ENCODE measurements at regions not wholly inside any gene's neighbourhood (a gene's known extent, or its start where the extent isn't known, plus 50 kb on each side); places are given as distances from the start of the nearest gene placed in this dataset.

DNA sequence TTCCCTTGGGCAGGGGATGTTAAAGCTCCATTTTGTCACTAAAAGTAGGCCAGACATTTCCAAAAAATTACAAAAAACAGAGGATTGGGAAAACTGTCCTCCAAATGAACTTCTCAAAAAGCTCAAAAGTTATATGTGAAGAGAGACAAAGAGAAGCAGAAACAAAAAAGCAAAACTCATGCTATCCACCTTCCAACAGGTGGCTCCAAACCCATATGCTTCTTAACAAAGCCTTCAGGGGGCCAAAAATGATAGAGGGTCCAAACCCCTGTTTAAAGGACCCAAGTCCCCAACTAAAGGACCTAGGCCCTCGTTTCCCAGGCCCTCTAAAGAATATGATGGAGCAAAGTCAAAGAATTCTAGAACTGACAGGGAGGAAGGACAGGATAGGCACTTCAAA, 146.7 kb downstream of the AASDHPPT start:
- intact Hi-C loops (cut with micrococcal nuclease): no loop called here
- no peaks in the 10 kb centered on the region for H3K27me3 ChIP-seq (ENCODE audit: insufficient read depth, low read length)
- no peaks in the 10 kb centered on the region for H3K9me2 ChIP-seq (ENCODE audit: insufficient read depth)
- H3K4me2 ChIP-seq (ENCODE audit: low read length): no peak overlapping the region
- RAD21 ChIA-PET (ENCODE audit: low non-redundant PET in 1 of 2, low total read pairs in 2 of 2, uncharacterized antibody in 2 of 2, unreplicated experiment in 2 of 2): no interaction called here
- H2AFZ ChIP-seq (ENCODE audit: low read depth, low read length, poor library complexity, severe bottlenecking): no peak overlapping the region
- no TSS peak for BruUV-seq (replicated peaks)
- no peak overlapping the region for H3K4me3 ChIP-seq (replicated peaks in 1 of 2; ENCODE audit: low read depth in 1 of 2, low read length in 2 of 2)
- no peak for TF ChIP-seq FOSL1 (IDR thresholded peaks at IDR 0.05; ENCODE audit: low read depth)
- TF ChIP-seq, protein P1, sequence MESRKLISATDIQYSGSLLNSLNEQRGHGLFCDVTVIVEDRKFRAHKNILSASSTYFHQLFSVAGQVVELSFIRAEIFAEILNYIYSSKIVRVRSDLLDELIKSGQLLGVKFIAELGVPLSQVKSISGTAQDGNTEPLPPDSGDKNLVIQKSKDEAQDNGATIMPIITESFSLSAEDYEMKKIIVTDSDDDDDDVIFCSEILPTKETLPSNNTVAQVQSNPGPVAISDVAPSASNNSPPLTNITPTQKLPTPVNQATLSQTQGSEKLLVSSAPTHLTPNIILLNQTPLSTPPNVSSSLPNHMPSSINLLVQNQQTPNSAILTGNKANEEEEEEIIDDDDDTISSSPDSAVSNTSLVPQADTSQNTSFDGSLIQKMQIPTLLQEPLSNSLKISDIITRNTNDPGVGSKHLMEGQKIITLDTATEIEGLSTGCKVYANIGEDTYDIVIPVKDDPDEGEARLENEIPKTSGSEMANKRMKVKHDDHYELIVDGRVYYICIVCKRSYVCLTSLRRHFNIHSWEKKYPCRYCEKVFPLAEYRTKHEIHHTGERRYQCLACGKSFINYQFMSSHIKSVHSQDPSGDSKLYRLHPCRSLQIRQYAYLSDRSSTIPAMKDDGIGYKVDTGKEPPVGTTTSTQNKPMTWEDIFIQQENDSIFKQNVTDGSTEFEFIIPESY (IDR thresholded peaks at IDR 0.05; ENCODE audit: extremely low read depth, insufficient replicate concordance, low read length): no peak
- no peak for TF ChIP-seq CBX3 (IDR thresholded peaks at IDR 0.05; ENCODE audit: low read depth)
- TF ChIP-seq ZNF274 (IDR thresholded peaks at IDR 0.05; ENCODE audit: low read depth, low read length): no peak
- no peak for TF ChIP-seq EGR1 (IDR thresholded peaks at IDR 0.05; ENCODE audit: low read depth)
- TF ChIP-seq SP1 (IDR thresholded peaks at IDR 0.05; ENCODE audit: low read depth): no peak
- no peak for TF ChIP-seq EZH2phosphoT487 (IDR thresholded peaks at IDR 0.05; ENCODE audit: borderline replicate concordance)
- no peak for TF ChIP-seq SRF (IDR thresholded peaks at IDR 0.05; ENCODE audit: low read depth)
- TF ChIP-seq, protein P2, sequence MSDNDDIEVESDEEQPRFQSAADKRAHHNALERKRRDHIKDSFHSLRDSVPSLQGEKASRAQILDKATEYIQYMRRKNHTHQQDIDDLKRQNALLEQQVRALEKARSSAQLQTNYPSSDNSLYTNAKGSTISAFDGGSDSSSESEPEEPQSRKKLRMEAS (IDR thresholded peaks at IDR 0.05): no peak
- TF ChIP-seq SIN3A (IDR thresholded peaks at IDR 0.05; ENCODE audit: low read depth): no peak
- TF ChIP-seq POLR2A (IDR thresholded peaks at IDR 0.05; ENCODE audit: borderline replicate concordance, extremely low read depth, insufficient read depth, insufficient read length): no peak
- TF ChIP-seq, protein P3, sequence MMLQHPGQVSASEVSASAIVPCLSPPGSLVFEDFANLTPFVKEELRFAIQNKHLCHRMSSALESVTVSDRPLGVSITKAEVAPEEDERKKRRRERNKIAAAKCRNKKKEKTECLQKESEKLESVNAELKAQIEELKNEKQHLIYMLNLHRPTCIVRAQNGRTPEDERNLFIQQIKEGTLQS (IDR thresholded peaks at IDR 0.05): no peak
- TF ChIP-seq EZH2 (IDR thresholded peaks at IDR 0.05): no peak
- no peak for TF ChIP-seq ELF1 (IDR thresholded peaks at IDR 0.05; ENCODE audit: borderline replicate concordance, low read depth)
- TF ChIP-seq CEBPB (IDR thresholded peaks at IDR 0.05; ENCODE audit: low read depth): no peak
- no peak for TF ChIP-seq YY1 (IDR thresholded peaks at IDR 0.05; ENCODE audit: extremely low read depth, insufficient replicate concordance, low read depth, low read length)
- TF ChIP-seq, protein P4, sequence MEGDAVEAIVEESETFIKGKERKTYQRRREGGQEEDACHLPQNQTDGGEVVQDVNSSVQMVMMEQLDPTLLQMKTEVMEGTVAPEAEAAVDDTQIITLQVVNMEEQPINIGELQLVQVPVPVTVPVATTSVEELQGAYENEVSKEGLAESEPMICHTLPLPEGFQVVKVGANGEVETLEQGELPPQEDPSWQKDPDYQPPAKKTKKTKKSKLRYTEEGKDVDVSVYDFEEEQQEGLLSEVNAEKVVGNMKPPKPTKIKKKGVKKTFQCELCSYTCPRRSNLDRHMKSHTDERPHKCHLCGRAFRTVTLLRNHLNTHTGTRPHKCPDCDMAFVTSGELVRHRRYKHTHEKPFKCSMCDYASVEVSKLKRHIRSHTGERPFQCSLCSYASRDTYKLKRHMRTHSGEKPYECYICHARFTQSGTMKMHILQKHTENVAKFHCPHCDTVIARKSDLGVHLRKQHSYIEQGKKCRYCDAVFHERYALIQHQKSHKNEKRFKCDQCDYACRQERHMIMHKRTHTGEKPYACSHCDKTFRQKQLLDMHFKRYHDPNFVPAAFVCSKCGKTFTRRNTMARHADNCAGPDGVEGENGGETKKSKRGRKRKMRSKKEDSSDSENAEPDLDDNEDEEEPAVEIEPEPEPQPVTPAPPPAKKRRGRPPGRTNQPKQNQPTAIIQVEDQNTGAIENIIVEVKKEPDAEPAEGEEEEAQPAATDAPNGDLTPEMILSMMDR (IDR thresholded peaks at IDR 0.05 in 2 of 3, conservative IDR thresholded peaks at IDR 0.05 in 1 of 3; ENCODE audit: borderline replicate concordance in 1 of 3, insufficient read depth in 1 of 3, low read depth in 2 of 3, low read length in 2 of 3): no peak
- TF ChIP-seq RAD21 (IDR thresholded peaks at IDR 0.05; ENCODE audit: low read depth): no peak
- TF ChIP-seq JUND (IDR thresholded peaks at IDR 0.05): no peak
- H3K9me3 ChIP-seq (ENCODE audit: control insufficient read depth in 1 of 2, insufficient read depth in 1 of 2, low read depth in 1 of 2, low read length in 2 of 2): peaks cover 4% of the 10 kb centered on the region in 2 experiments; a peak in 2 of 4 replicates
- DNase-seq (ENCODE audit: low read depth, low spot score) (no peak), ATAC-seq (no peak)
- no peaks in the 10 kb centered on the region for H3K79me2 ChIP-seq (ENCODE audit: insufficient read depth, low read length)
- H4K20me1 ChIP-seq (ENCODE audit: insufficient read depth): no peaks in the 10 kb centered on the region
- POLR2A ChIA-PET: no interaction called here
- CTCF ChIA-PET: no interaction called here
- H3K4me1 ChIP-seq (ENCODE audit: control insufficient read depth in 1 of 2, insufficient read depth in 2 of 2, low read length in 2 of 2): no peaks in the 10 kb centered on the region
- H3K36me3 ChIP-seq (ENCODE audit: control insufficient read depth in 1 of 2, insufficient read depth in 2 of 2, low read length in 2 of 2): no peaks in the 10 kb centered on the region
- no peak overlapping the region for H3K9ac ChIP-seq (ENCODE audit: low read length)
- H3K27ac ChIP-seq (ENCODE audit: low read depth, low read length): no peak overlapping the region
